ENCODE measurements at regions not wholly inside any gene's neighbourhood (a gene's known extent, or its start where the extent isn't known, plus 50 kb on each side); places are given as distances from the start of the nearest gene placed in this dataset.

- H3K9me3 ChIP-seq (ENCODE audit: control insufficient read depth, insufficient read depth, low read length), result no peaks in the 10 kb centered on the region
- H3K27ac ChIP-seq (ENCODE audit: low read depth, low read length), result no peak overlapping the region
- no peak for TF ChIP-seq CTCF (IDR thresholded peaks at IDR 0.05; ENCODE audit: low read depth, low read length)
- DNase-seq (ENCODE audit: low read depth, low spot score), result no peak
- ChIA-PET CTCF (interaction anchor here (0.6 to 1.4 kb wide), 3 partner anchors 31 to 654 kb away, joined by 3 read pairs; no protein-coding TSS in a partner anchor), POLR2A (no interaction called here)
- H3K27me3 ChIP-seq (ENCODE audit: control insufficient read depth, insufficient read depth, low read length), result no peaks in the 10 kb centered on the region
- H3K4me3 ChIP-seq (ENCODE audit: low read depth, low read length), result no peak overlapping the region
Observed at GRCh38 chr1:172776071-172776470, 117.2 kb downstream of the FASLG start.

- H3K9me3 ChIP-seq (ENCODE audit: control insufficient read depth, insufficient read depth, low read length), result no peaks in the 10 kb centered on the region
- CTCF ChIA-PET, result interaction anchor here (1.0 kb wide), 1 partner anchor 48 kb away, joined by 4 read pairs; no protein-coding TSS in a partner anchor
- POLR2A ChIA-PET, result no interaction called here
- H3K4me3 ChIP-seq (ENCODE audit: low read depth, low read length), result no peak overlapping the region
- H3K27me3 ChIP-seq (ENCODE audit: control insufficient read depth, insufficient read depth, low read length), result no peaks in the 10 kb centered on the region
- no peak overlapping the region for H3K27ac ChIP-seq (ENCODE audit: low read depth, low read length)
- no peak for TF ChIP-seq CTCF (IDR thresholded peaks at IDR 0.05; ENCODE audit: low read depth, low read length)
- DNase-seq (ENCODE audit: low read depth, low spot score), result no peak
Observed at GRCh38 chr1:172777767-172778166, 118.9 kb downstream of the FASLG start.

GRCh38 chr1:172778456-172779455 is 119.9 kb downstream of the FASLG start:
- CTCF ChIA-PET, result interaction anchor here (0.8 to 1.4 kb wide), 7 partner anchors 16 to 615 kb away, joined by 3 to 9 read pairs (median 4); no protein-coding TSS in a partner anchor
- DNase-seq (ENCODE audit: low read depth, low spot score), result no peak
- Histone ChIP-seq H3K9me3 (ENCODE audit: control insufficient read depth, insufficient read depth, low read length) (no peaks in the 10 kb centered on the region), H3K4me3 (ENCODE audit: low read depth, low read length) (no peak overlapping the region), H3K27me3 (ENCODE audit: control insufficient read depth, insufficient read depth, low read length) (no peaks in the 10 kb centered on the region), H3K27ac (ENCODE audit: low read depth, low read length) (no peak overlapping the region)
- POLR2A ChIA-PET, result no interaction called here
- peak; percentile 28 for TF ChIP-seq CTCF (IDR thresholded peaks at IDR 0.05; ENCODE audit: low read depth, low read length)

GRCh38 chr1:172779491-172779890 is 120.6 kb downstream of the FASLG start:
- no peak for TF ChIP-seq CTCF (IDR thresholded peaks at IDR 0.05; ENCODE audit: low read depth, low read length)
- H3K9me3 ChIP-seq (ENCODE audit: control insufficient read depth, insufficient read depth, low read length), result no peaks in the 10 kb centered on the region
- DNase-seq (ENCODE audit: low read depth, low spot score), result no peak
- no peak overlapping the region for H3K4me3 ChIP-seq (ENCODE audit: low read depth, low read length)
- ChIA-PET CTCF (interaction anchor here (0.8 to 1.4 kb wide), 6 partner anchors 17 to 615 kb away, joined by 3 to 9 read pairs (median 4); no protein-coding TSS in a partner anchor), POLR2A (no interaction called here)
- H3K27me3 ChIP-seq (ENCODE audit: control insufficient read depth, insufficient read depth, low read length), result no peaks in the 10 kb centered on the region
- no peak overlapping the region for H3K27ac ChIP-seq (ENCODE audit: low read depth, low read length)

GRCh38 chr1:172781513-172782140 is 122.7 kb downstream of the FASLG start:
- POLR2A ChIA-PET, result no interaction called here
- TF ChIP-seq CTCF (IDR thresholded peaks at IDR 0.05; ENCODE audit: low read depth, low read length), result no peak
- no peaks in the 10 kb centered on the region for H3K27me3 ChIP-seq (ENCODE audit: control insufficient read depth, insufficient read depth, low read length)
- CTCF ChIA-PET, result no interaction called here
- H3K27ac ChIP-seq (ENCODE audit: low read depth, low read length), result no peak overlapping the region
- no peaks in the 10 kb centered on the region for H3K9me3 ChIP-seq (ENCODE audit: control insufficient read depth, insufficient read depth, low read length)
- no peak for DNase-seq (ENCODE audit: low read depth, low spot score)
- H3K4me3 ChIP-seq (ENCODE audit: low read depth, low read length), result no peak overlapping the region
